Calu3 (cell line): ENCODE measurements at regions not wholly inside any gene's neighbourhood (a gene's known extent, or its start where the extent isn't known, plus 50 kb on each side); places are given as distances from the start of the nearest gene placed in this dataset.
A peak's percentile ranks its signal among the peaks of the same experiment; 100 is the strongest.

Experiments
- BruUV-seq: library from RNA; stranded (reverse); fragments of 400-500 nt; replicated peaks from 2 replicates; lab custom pipeline; 2021; lab: Mats Ljungman, UMichigan
- CTCF ChIA-PET: fragments of 300-600 bp; sonication (Branson Sonifier 250); formaldehyde crosslinking; loops from one replicate; lab custom pipeline; 2022; ENCODE audit warnings: antibody characterized with exemption; lab: Charles Lee
- DNase-seq: peaks from one replicate; pipeline ENCODE4 v3.0.0; 2022
- H3K27ac Mint-ChIP-seq: one replicate; pipeline ENCODE4 v1.8.0; 2022; ENCODE audit warnings: mixed read lengths; ENCODE audit not compliant: unreplicated experiment
- H3K27me3 Mint-ChIP-seq: one replicate; pipeline ENCODE4 v1.8.0; 2022; ENCODE audit warnings: mixed read lengths; ENCODE audit not compliant: unreplicated experiment
- H3K36me3 Mint-ChIP-seq: one replicate; pipeline ENCODE4 v1.8.0; 2022; ENCODE audit warnings: mild to moderate bottlenecking, moderate library complexity, mixed read lengths; ENCODE audit not compliant: insufficient read depth, unreplicated experiment
- H3K4me1 Mint-ChIP-seq: one replicate; pipeline ENCODE4 v1.8.0; 2022; ENCODE audit warnings: mild to moderate bottlenecking, low read depth, mixed read lengths; ENCODE audit not compliant: unreplicated experiment
- H3K4me3 Mint-ChIP-seq: one replicate; pipeline ENCODE4 v1.8.0; 2022; ENCODE audit warnings: mild to moderate bottlenecking, low read depth, moderate library complexity, mixed read lengths; ENCODE audit not compliant: unreplicated experiment
- H3K9me3 Mint-ChIP-seq: one replicate; pipeline ENCODE4 v1.8.0; 2022; ENCODE audit warnings: low read depth, mixed read lengths; ENCODE audit not compliant: unreplicated experiment
- CTCF ChIP-seq: fragments of 200-600 bp; IDR thresholded peaks from one replicate; pipeline ENCODE4 v1.8.0; 2022; ENCODE audit warnings: antibody characterized with exemption; ENCODE audit not compliant: unreplicated experiment
- intact Hi-C: fragments of 100-400 bp; cut with micrococcal nuclease; formaldehyde crosslinking; loops from one replicate; pipeline ENCODE4 v1.10.0; 2022; ENCODE audit not compliant: unreplicated experiment

GRCh38 chr2:64348386-64349130 lies 105.4 kb upstream of the LGALSL start:
- Mint-ChIP-seq H3K36me3 (no peaks in the 10 kb centered on the region), H3K4me3 (no peak overlapping the region), H3K27me3 (no peaks in the 10 kb centered on the region), H3K4me1 (no peaks in the 10 kb centered on the region), H3K27ac (no peak overlapping the region), H3K9me3 (no peaks in the 10 kb centered on the region)
- CTCF ChIA-PET: no interaction called here
- TF ChIP-seq CTCF: no peak
- no TSS peak for BruUV-seq
- intact Hi-C loops: no loop called here
- no peak for DNase-seq

GRCh38 chr2:64349131-64349530 lies 104.8 kb upstream of the LGALSL start:
- CTCF ChIA-PET: no interaction called here
- intact Hi-C loops: no loop called here
- Mint-ChIP-seq H3K4me3 (no peak overlapping the region), H3K36me3 (no peaks in the 10 kb centered on the region), H3K27me3 (no peaks in the 10 kb centered on the region), H3K27ac (no peak overlapping the region), H3K4me1 (no peaks in the 10 kb centered on the region), H3K9me3 (no peaks in the 10 kb centered on the region)
- TF ChIP-seq CTCF: no peak
- BruUV-seq: no TSS peak
- no peak for DNase-seq

- H3K27ac Mint-ChIP-seq: no peak overlapping the region
- BruUV-seq: no TSS peak
- no peaks in the 10 kb centered on the region for H3K9me3 Mint-ChIP-seq
- no peak for DNase-seq
- H3K27me3 Mint-ChIP-seq: no peaks in the 10 kb centered on the region
- H3K36me3 Mint-ChIP-seq: no peaks in the 10 kb centered on the region
- H3K4me1 Mint-ChIP-seq: no peaks in the 10 kb centered on the region
- intact Hi-C loops: no loop called here
- TF ChIP-seq CTCF: no peak
- CTCF ChIA-PET: no interaction called here
- no peak overlapping the region for H3K4me3 Mint-ChIP-seq
Observed at GRCh38 chr2:64350996-64351395, 103.0 kb upstream of the LGALSL start.

- no TSS peak for BruUV-seq
- peak; percentile 18 for DNase-seq
- H3K36me3 Mint-ChIP-seq: no peaks in the 10 kb centered on the region
- intact Hi-C loops: no loop called here
- peaks cover 9% of the 10 kb centered on the region for H3K27me3 Mint-ChIP-seq
- CTCF ChIA-PET: no interaction called here
- H3K4me1 Mint-ChIP-seq: no peaks in the 10 kb centered on the region
- H3K27ac Mint-ChIP-seq: no peak overlapping the region
- H3K4me3 Mint-ChIP-seq: no peak overlapping the region
- H3K9me3 Mint-ChIP-seq: no peaks in the 10 kb centered on the region
- TF ChIP-seq CTCF: no peak
Observed at GRCh38 chr2:64352292-64352691, 101.7 kb upstream of the LGALSL start.
